ENCODE measurements at regions not wholly inside any gene's neighbourhood (a gene's known extent, or its start where the extent isn't known, plus 50 kb on each side); places are given as distances from the start of the nearest gene placed in this dataset.

GRCh38 chr13:88526186-88526852 is 855.1 kb downstream of the SLITRK5 start:
- no peak overlapping the region for H3K27ac ChIP-seq
- POLR2A ChIA-PET (ENCODE audit: low non-redundant PET): no interaction called here
- CTCF ChIA-PET: no interaction called here
- TF ChIP-seq, protein P1, sequence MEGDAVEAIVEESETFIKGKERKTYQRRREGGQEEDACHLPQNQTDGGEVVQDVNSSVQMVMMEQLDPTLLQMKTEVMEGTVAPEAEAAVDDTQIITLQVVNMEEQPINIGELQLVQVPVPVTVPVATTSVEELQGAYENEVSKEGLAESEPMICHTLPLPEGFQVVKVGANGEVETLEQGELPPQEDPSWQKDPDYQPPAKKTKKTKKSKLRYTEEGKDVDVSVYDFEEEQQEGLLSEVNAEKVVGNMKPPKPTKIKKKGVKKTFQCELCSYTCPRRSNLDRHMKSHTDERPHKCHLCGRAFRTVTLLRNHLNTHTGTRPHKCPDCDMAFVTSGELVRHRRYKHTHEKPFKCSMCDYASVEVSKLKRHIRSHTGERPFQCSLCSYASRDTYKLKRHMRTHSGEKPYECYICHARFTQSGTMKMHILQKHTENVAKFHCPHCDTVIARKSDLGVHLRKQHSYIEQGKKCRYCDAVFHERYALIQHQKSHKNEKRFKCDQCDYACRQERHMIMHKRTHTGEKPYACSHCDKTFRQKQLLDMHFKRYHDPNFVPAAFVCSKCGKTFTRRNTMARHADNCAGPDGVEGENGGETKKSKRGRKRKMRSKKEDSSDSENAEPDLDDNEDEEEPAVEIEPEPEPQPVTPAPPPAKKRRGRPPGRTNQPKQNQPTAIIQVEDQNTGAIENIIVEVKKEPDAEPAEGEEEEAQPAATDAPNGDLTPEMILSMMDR (conservative IDR thresholded peaks at IDR 0.05; ENCODE audit: low read depth): no peak
- no peak for DNase-seq (ENCODE audit: low spot score)

GRCh38 chr13:88526853-88527215 is 855.7 kb downstream of the SLITRK5 start:
- no peak for DNase-seq (ENCODE audit: low spot score)
- POLR2A ChIA-PET (ENCODE audit: low non-redundant PET): no interaction called here
- no peak overlapping the region for H3K27ac ChIP-seq
- TF ChIP-seq, protein P1 (conservative IDR thresholded peaks at IDR 0.05; ENCODE audit: low read depth): no peak
- CTCF ChIA-PET: no interaction called here

GRCh38 chr13:88541994-88542393 is 870.8 kb downstream of the SLITRK5 start:
- TF ChIP-seq, protein P1 (conservative IDR thresholded peaks at IDR 0.05; ENCODE audit: low read depth): no peak
- no peak overlapping the region for H3K27ac ChIP-seq
- DNase-seq (ENCODE audit: low spot score): no peak
- ChIA-PET POLR2A (ENCODE audit: low non-redundant PET) (no interaction called here), CTCF (no interaction called here)

DNA sequence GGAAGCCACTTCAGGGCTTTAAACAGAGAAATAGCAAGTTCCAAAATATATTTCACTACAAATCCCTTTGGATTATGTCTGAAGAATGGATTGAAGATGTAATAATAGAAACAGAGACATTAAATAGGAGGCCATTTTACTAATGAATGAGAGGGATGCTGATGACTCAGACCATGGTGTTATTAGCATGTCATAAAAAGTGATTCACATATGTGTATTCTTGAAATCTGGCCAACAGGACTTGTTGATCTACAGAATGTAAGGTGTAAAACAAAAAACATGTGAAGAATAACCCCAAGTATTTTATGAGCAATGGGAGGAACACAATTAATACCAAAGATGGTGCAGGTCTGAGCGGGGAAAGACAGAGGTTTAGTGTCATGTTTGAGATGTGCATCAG is 873.7 kb downstream of the SLITRK5 start:
- no peak overlapping the region for H3K27ac ChIP-seq
- DNase-seq (ENCODE audit: low spot score): no peak
- ChIA-PET CTCF (no interaction called here), POLR2A (ENCODE audit: low non-redundant PET) (no interaction called here)
- TF ChIP-seq, protein P1 (conservative IDR thresholded peaks at IDR 0.05; ENCODE audit: low read depth): no peak

DNA sequence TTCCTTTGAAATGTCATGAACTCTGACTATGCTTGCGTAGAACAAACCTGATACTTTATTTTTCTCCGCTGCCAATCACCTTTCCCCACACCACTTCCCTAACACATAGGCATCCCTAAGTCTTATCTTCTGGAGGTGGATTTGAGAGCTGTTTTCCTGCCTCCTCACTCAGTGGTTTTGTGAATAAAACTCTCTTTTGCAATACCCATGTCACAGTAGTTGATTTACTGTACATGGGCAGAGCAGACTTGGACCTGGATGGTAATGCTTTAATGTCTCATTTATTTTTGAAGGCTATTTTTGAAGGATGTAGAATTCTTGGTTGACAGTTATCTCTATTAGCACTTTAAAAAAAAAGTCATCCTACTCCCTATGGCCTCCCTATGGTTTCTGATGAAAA is 881.8 kb downstream of the SLITRK5 start:
- DNase-seq (ENCODE audit: low spot score): no peak
- no peak overlapping the region for H3K27ac ChIP-seq
- ChIA-PET POLR2A (ENCODE audit: low non-redundant PET) (no interaction called here), CTCF (interaction anchor here (0.6 kb wide), 1 partner anchor 1475 kb away, joined by 3 read pairs; no protein-coding TSS in a partner anchor)
- TF ChIP-seq, protein P1 (conservative IDR thresholded peaks at IDR 0.05; ENCODE audit: low read depth): no peak

DNA sequence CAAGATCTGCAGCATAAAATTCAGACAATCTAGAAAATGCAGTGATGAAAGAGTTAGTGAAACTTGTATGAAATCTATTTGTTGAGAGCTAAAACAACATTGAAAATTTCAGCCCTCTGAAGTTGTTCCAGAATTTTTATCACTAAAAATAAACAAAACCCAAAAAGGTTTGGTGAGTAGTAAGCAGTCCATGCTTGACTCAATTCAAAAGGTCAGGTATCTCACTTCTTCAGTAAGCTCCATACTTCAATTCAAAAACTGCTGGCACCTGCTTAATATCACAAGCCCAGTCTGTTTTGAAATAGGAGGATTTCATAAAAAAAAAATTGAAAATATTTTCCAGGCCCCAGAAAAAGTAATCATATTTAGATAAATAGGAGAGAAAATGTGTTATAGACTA is 894.4 kb downstream of the SLITRK5 start:
- no peak for DNase-seq (ENCODE audit: low spot score)
- H3K27ac ChIP-seq: no peak overlapping the region
- ChIA-PET CTCF (no interaction called here), POLR2A (ENCODE audit: low non-redundant PET) (no interaction called here)
- TF ChIP-seq, protein P1 (conservative IDR thresholded peaks at IDR 0.05; ENCODE audit: low read depth): no peak

All from RWPE1 (cell line).